Endodermal cell (in vitro differentiated cells): ENCODE measurements at regions not wholly inside any gene's neighbourhood (a gene's known extent, or its start where the extent isn't known, plus 50 kb on each side); places are given as distances from the start of the nearest gene placed in this dataset.

Source experiments
- DNase-seq: peaks from one replicate; pipeline ENCODE4 v3.0.0-alpha.2; 2017
- H3K27ac ChIP-seq: 2 replicates; pipeline ENCODE4 v1.5.1; 2013; ENCODE audit warnings: mild to moderate bottlenecking, low read depth, low read length, moderate library complexity
- H3K27me3 ChIP-seq: 2 replicates; pipeline ENCODE4 v1.6.1; 2013; ENCODE audit warnings: mild to moderate bottlenecking, low read length, moderate library complexity; ENCODE audit not compliant: insufficient read depth, control insufficient read depth, poor library complexity, severe bottlenecking
- H3K36me3 ChIP-seq: 2 replicates; pipeline ENCODE4 v1.7.0; 2013; ENCODE audit warnings: mild to moderate bottlenecking, low read length, moderate library complexity; ENCODE audit not compliant: control insufficient read depth, insufficient read depth
- H3K4me1 ChIP-seq: one replicate; pipeline ENCODE4 v1.7.0; 2013; ENCODE audit warnings: low read length; ENCODE audit not compliant: control insufficient read depth, insufficient read depth
- H3K4me3 ChIP-seq: 2 replicates; pipeline ENCODE4 v1.5.1; 2013; ENCODE audit warnings: mild to moderate bottlenecking, low read length, moderate library complexity
- H3K9ac ChIP-seq: 2 replicates; pipeline ENCODE4 v1.6.1; 2013; ENCODE audit warnings: mild to moderate bottlenecking, low read length, moderate library complexity; ENCODE audit not compliant: poor library complexity, severe bottlenecking; ENCODE audit errors: extremely low read depth
- H3K9me3 ChIP-seq: 2 replicates; pipeline ENCODE4 v1.6.1; 2013; ENCODE audit warnings: mild to moderate bottlenecking, low read length, moderate library complexity; ENCODE audit not compliant: control insufficient read depth
- H3K27ac Mint-ChIP-seq: 2 replicates; pipeline ENCODE4 v1.8.0; 2020; ENCODE audit warnings: mixed read lengths
- H3K27me3 Mint-ChIP-seq: 2 replicates; pipeline ENCODE4 v1.8.0; 2021; ENCODE audit warnings: mild to moderate bottlenecking, mixed read lengths; ENCODE audit not compliant: insufficient read depth
- H3K36me3 Mint-ChIP-seq: 2 replicates; pipeline ENCODE4 v1.8.0; 2020; ENCODE audit warnings: low read depth, mixed read lengths
- H3K4me1 Mint-ChIP-seq: 2 replicates; pipeline ENCODE4 v1.8.0; 2020; ENCODE audit warnings: mixed read lengths
- H3K4me3 Mint-ChIP-seq: 2 replicates; pipeline ENCODE4 v1.8.0; 2020; ENCODE audit warnings: mild to moderate bottlenecking, moderate library complexity, mixed read lengths
- H3K9me3 Mint-ChIP-seq: 2 replicates; pipeline ENCODE4 v1.8.0; 2020; ENCODE audit warnings: mild to moderate bottlenecking, mixed read lengths
- WGBS, 2 experiments: methylation state at CpG; one replicate each; pipeline versions ENCODE4 v1.1.5 to v1.1.7; 2013; ENCODE audit warnings: missing lambda C conversion rate in 2 of 2, mixed read lengths in 1 of 2; ENCODE audit not compliant: insufficient coverage in 1 of 2, insufficient read length in 1 of 2; 5-methylcytosine and 5-hydroxymethylcytosine counted together
- TF ChIP-seq, protein P1 (sequence below): fragments of 200-600 bp; sonication (generic); conservative IDR thresholded peaks from 2 replicates; pipeline ENCODE4 v1.5.0; 2021; ENCODE audit warnings: antibody characterized with exemption, mild to moderate bottlenecking

DNA sequence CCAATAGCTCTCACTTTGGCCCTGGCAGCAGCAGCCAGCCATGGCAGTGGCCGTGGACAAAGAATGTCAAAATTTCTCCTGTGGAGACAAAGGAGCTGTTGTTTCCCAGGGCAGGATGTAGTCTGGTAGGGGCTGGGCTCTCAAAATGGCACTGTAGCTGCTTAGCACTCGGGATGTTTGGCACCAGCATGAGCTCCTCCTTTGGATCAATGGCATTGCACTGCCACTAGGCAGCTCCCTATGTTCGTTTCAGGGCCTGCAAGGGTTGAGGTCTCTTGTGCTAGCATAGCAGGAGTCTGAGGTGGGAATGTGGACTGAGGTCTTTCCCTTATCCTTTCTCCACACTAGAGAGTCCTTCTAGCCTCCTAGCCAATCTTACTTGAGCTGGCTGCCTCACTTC, 948.8 kb upstream of the FAM98A start:
- H3K9me3 ChIP-seq: peaks cover 7% of the 10 kb centered on the region
- no peak overlapping the region for H3K9ac ChIP-seq
- Mint-ChIP-seq H3K4me3 (no peak overlapping the region), H3K36me3 (no peaks in the 10 kb centered on the region), H3K27me3 (no peaks in the 10 kb centered on the region), H3K4me1 (no peaks in the 10 kb centered on the region), H3K9me3 (peaks cover 9% of the 10 kb centered on the region), H3K27ac (no peak overlapping the region)
- no peak for DNase-seq
- TF ChIP-seq, protein P1, sequence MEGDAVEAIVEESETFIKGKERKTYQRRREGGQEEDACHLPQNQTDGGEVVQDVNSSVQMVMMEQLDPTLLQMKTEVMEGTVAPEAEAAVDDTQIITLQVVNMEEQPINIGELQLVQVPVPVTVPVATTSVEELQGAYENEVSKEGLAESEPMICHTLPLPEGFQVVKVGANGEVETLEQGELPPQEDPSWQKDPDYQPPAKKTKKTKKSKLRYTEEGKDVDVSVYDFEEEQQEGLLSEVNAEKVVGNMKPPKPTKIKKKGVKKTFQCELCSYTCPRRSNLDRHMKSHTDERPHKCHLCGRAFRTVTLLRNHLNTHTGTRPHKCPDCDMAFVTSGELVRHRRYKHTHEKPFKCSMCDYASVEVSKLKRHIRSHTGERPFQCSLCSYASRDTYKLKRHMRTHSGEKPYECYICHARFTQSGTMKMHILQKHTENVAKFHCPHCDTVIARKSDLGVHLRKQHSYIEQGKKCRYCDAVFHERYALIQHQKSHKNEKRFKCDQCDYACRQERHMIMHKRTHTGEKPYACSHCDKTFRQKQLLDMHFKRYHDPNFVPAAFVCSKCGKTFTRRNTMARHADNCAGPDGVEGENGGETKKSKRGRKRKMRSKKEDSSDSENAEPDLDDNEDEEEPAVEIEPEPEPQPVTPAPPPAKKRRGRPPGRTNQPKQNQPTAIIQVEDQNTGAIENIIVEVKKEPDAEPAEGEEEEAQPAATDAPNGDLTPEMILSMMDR: no peak
- no peak overlapping the region for H3K27ac ChIP-seq
- no peak overlapping the region for H3K4me3 ChIP-seq
- no peaks in the 10 kb centered on the region for H3K36me3 ChIP-seq
- WGBS, 2 experiments: 93 to 100% methylated on average over 1 to 3 of the region's 3 CpGs
- no peaks in the 10 kb centered on the region for H3K4me1 ChIP-seq
- H3K27me3 ChIP-seq: no peaks in the 10 kb centered on the region

DNA sequence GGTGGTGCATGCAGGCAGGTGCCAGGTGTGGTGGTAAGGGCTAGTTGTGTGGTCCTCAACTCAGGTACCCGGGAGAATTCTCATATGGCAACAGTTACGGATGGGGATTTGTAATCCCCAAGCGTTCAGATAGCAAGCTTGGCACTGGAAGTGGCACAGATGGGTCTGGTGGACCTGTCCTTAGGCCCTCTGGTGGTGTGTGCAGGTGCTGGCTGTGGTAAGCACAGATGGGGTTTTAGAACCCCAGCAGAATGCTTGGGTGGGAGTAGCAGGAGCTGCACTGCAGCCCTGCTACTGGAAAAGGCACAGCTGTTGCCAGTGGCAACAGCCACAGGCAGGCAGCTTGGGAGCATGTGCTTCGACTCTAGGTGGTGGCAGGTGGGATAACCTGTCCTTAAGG, 948.2 kb upstream of the FAM98A start:
- 80 to 94% methylated on average over 1 to 4 of the region's 4 CpGs for WGBS, 2 experiments
- TF ChIP-seq, protein P1: peak; percentile 57
- DNase-seq: peak; percentile 44

DNA sequence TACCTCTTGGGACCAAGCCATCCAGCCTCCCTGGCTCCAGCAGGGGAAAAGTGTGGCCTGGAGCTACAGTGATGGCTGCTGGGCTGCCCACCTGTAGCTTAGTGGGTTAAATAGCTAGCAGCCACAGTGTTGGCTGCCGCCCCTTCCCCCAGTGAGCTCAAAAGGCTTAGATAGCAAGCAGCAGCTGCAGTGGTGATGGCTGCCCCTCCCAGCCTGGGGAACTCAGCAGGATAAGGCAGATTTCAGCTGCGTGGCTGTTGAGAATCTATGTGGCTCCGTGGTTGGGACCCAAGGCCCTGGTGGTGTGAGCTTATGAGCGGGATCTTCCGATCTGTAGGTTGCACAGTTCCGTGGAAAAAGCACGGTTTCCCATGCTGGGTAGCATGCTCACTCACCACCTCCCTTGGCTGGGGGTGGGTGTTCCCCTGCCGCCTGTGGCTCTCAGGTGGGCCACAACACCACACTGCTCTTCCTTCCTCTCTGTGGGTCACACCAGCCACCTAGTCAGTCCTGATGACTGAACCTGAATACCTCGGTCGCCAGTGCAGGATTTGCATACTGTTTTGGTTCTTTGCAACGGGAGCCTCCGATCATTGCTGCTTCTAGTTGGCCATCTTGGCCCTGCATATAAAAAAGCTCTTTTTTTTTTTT, 946.5 kb upstream of the FAM98A start:
- Histone ChIP-seq H3K4me1 (no peaks in the 10 kb centered on the region), H3K27me3 (no peaks in the 10 kb centered on the region)
- H3K4me3 Mint-ChIP-seq: no peak overlapping the region

More for the DNA sequence above, 948.2 kb upstream of the FAM98A start:
- Mint-ChIP-seq H3K27me3 (no peaks in the 10 kb centered on the region), H3K27ac (no peak overlapping the region), H3K36me3 (no peaks in the 10 kb centered on the region), H3K9me3 (peaks cover 9% of the 10 kb centered on the region), H3K4me1 (no peaks in the 10 kb centered on the region), H3K4me3 (no peak overlapping the region)
- no peaks in the 10 kb centered on the region for H3K36me3 ChIP-seq
- H3K4me3 ChIP-seq: no peak overlapping the region
- H3K9ac ChIP-seq: no peak overlapping the region
- no peak overlapping the region for H3K27ac ChIP-seq
- H3K27me3 ChIP-seq: no peaks in the 10 kb centered on the region
- H3K4me1 ChIP-seq: no peaks in the 10 kb centered on the region
- peaks cover 7% of the 10 kb centered on the region for H3K9me3 ChIP-seq

More for the DNA sequence above, 946.5 kb upstream of the FAM98A start:
- Histone ChIP-seq H3K9ac (no peak overlapping the region), H3K27ac (no peak overlapping the region), H3K9me3 (peaks cover 8% of the 10 kb centered on the region), H3K4me3 (no peak overlapping the region), H3K36me3 (no peaks in the 10 kb centered on the region)
- Mint-ChIP-seq H3K27me3 (no peaks in the 10 kb centered on the region), H3K4me1 (no peaks in the 10 kb centered on the region), H3K27ac (no peak overlapping the region), H3K9me3 (peaks cover 15% of the 10 kb centered on the region), H3K36me3 (no peaks in the 10 kb centered on the region)
- 90 to 95% methylated on average over 3 to 12 of the region's 12 CpGs for WGBS, 2 experiments
- no peak for DNase-seq
- TF ChIP-seq, protein P1: no peak
